ENCODE measurements at regions not wholly inside any gene's neighbourhood (a gene's known extent, or its start where the extent isn't known, plus 50 kb on each side); places are given as distances from the start of the nearest gene placed in this dataset.
A peak's percentile ranks its signal among the peaks of the same experiment; 100 is the strongest.
"Not testable (repeated sequence)": the region's sequence is repeated elsewhere in the genome, so short reads cannot be mapped to it uniquely, and the experiment has no call there.

DNA sequence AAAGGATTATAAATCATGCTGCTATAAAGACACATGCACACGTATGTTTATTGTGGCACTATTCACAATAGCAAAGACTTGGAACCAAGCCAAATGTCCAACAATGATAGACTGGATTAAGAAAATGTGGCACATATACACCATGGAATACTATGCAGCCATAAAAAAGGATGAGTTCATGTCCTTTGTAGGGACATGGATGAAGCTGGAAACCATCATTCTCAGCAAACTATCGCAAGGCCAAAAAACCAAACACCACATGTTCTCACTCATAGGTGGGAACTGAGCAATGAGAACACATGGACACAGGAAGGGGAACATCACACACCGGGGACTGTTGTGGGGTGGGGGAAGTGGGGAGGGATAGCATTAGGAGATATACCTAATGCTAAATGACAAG is 127.1 kb upstream of the GRAMD2B start:
- not testable (repeated sequence) for DNase-seq

GRCh38 chr5:126300293-126300692 is 122.9 kb upstream of the GRAMD2B start:
- DNase-seq: no peak

- DNase-seq: no peak
Measured at GRCh38 chr5:126301056-126301455, 122.2 kb upstream of the GRAMD2B start.

GRCh38 chr5:126309860-126310259 is 113.3 kb upstream of the GRAMD2B start:
- DNase-seq: no peak

DNA sequence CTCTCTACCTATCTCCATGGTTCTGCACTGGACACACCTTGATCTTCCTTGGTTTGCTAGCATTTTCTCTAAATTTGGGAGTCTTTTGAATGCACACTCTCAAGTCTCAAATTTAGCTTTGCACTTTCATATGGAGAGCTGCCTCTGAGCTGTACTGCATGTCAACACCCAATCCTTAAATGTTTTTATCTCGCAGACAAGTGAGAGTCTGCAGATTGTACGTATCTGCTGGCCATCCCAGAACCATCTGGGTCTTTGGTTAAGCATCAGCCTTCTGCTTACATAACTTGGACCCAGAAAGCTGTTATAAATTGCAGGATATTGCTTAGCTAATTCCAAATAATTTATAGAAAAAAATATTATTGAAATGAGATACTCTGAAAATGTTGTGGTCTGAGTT is 111.4 kb upstream of the GRAMD2B start:
- DNase-seq: no peak

GRCh38 chr5:126315341-126315740 is 107.9 kb upstream of the GRAMD2B start:
- no peak for DNase-seq

DNA sequence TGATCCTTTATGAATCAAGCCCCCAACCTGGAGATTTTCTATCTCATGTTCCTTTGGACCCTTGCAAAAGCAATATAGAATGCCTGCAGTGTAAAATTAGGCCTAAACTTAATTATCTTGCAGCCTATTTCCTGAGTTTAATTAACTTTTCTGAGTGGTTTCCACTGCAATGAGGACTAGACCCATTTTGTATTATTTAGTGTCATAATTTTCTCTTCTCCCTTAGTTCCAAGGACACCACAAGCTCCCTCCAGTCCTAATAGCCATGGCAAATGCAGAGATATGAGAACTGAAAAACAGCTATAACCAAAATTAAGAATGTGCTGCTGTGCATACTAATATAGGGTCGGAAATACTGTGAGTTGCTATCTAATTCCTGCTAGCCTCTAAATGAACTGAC is 90.9 kb upstream of the GRAMD2B start:
- DNase-seq: no peak

DNA sequence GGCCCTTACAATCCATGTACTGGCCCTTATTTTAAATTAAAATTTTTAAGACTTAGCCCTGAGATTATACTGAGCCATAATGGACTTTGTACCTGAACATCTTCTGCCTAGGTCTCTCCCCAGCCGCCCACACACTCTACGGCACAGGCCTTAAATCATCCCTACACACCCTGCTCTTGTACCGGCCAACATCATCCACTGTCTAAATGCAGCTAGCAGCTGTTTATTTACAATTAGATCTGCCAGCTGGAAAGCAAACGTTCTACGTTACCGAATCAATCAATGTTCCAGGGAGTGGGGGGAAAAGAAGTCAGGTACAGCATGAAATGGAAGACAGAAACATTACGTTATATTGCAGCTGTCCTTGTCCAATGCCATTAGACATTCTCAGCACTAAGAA is 88.4 kb upstream of the GRAMD2B start:
- no peak for DNase-seq

- DNase-seq: peak; percentile 69 to 77
Measured at GRCh38 chr5:126335886-126336285, 87.3 kb upstream of the GRAMD2B start.

GRCh38 chr5:126338635-126339034 is 84.6 kb upstream of the GRAMD2B start:
- DNase-seq: no peak

DNA sequence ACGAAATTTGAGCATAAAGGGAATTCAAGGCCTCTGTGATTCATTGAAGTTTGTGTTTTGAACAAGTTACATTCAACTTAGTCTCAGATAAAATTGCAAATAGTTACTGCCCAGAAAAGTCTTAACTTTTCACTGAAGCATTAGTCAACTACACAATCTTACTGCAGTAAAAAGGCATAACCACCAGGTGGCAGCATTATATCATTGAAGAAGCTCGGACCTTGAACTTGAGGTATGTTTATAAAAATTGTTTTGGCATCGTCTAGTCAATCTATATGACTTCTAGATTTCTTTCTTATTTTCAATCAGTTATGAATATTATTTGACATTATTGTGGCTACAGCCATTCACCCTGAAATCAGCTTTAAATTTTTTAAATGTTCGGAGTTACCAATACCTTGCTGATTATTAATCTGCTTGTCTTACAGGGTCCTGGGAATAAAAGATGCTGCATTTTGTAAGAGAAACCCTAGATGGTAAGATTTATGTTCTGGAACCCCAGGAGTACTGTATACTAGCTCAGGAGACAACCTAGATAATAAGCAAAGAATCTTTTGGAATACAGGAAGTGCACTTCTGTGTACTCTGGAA is 83.9 kb upstream of the GRAMD2B start:
- DNase-seq: peak; percentile 49 to 63

DNA sequence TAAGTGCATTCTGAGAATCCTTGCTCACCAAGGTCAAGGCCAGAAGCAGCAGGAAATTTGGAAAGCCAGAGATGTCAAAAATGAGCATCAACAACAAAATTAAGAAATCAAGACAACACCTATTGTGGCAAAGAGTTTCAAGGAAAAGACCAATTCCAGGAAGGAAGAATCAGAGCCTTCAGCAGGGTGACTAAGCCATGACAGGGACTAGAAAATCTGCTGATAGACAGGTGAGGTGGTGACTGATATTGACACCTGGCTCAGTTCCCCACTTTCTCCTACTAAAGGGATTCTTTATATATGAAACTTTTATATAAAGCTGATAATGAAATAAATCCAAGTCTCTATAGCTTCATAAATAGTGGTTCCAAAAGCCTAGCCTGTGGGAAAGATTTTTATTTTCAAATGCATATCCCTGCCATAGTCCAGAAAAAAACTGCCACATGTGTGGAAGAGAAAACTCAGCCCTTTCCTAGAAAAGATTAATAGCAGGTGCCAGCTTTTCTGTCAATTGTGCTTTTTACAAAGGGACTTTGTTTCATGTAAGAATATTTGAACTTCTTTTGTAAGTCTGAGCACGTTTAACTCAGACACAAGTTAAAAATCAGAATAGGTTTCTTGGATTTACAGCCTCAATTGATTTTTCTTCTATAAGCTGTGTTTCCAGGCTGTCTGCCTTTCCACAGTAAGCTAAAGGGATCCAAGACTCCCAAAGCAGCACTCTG is 81.1 kb upstream of the GRAMD2B start:
- DNase-seq: no peak

- DNase-seq: no peak
Measured at GRCh38 chr5:126348855-126349635, 74.2 kb upstream of the GRAMD2B start.

DNA sequence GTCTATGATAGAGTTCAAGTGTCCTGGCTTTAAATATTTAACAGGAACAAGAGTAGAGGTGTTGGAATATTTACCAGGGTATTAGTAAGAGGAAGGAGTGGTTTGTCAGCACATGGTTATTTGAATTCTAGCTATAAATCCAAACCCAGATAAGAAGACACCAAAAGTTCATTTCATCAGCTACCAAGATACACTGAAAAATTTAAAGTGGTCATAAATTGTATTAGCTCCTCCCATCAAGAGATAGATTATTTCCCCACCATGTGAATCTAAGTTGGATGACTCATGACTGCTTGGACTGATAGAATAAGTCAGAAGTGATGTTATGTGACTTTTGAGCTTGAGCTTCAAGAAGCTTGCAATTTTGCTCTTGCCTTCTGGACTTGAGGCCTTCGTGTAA is 72.1 kb upstream of the GRAMD2B start:
- no peak for DNase-seq

DNA sequence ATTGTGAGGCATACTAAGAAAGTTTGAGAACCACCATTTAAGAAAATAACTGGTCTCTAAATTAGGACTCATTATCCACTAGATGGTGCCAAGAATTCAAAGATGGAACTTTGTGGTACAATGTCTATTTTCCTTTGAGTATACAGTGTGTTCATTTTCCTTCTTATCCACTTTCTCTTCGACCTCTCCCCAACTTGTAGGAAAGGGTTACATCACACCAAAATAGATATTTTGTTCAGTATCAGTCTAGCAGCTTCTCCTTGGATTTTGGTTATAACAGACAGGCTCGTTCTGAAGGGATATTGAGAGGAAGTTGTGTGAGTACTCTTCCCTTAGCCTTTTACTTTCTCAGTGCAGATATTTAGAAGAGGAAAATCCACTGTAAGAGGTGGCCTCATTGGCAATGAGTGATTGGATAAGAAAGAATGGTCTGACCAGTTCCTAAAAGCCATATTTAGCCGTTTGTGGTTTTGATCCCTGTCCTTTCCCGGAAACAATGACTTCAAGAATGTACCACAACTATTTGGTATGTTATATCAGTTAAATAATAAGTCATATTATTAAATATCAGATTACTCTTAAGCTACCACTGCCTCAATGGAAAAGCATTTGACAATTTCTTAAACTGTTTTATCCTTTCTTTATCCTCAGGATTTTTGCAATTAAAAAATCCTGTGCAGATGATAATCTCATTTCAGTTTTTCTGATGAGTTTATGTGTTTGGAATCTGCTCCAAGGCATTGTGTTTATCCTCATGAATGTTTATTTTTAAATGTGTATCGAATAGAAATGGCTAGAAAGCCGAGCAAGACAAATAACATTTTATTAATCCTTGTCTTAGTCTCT is 69.0 kb upstream of the GRAMD2B start:
- peak; percentile 62 to 74 for DNase-seq

DNA sequence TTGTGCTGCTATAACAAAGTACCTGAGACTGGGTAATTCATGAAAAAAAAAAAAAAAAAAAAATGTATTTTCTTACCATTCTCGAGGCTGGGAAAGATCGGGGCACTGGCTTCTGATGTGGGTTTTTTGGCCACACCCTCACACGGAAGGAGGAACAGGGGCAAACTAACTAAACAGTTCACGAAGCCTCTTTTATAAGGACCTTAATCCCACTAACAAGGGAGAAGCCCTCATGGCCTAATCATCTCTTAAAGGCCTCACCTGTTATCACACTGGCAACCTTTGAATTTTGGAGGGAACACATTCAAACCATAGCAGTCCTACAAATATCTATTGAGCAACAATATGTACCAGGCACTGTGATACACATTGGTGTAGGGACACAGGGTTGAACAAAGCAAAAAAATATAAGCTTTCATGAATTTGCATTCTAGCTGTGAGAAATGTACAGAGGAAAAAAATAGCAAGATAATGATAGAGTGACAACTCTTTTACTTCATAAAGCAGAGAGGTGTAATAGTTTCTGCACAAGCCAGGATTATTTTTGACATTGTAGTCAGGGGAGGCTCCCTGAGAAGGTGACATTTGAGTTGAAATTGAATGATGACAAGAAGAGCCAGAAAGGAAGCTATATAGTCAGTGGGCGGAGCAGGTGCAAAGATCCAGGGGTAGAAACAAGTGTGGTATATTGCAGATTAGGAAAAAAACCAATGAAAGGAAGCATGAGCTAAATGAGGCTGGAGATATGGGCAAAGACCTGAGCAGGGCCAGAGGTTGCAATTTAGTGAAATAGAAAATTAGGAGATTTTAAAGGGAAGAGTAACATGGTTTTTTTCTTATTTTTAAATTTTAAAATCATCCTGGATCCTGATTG is 68.1 kb upstream of the GRAMD2B start:
- DNase-seq: no peak

GRCh38 chr5:126355940-126356339 is 67.3 kb upstream of the GRAMD2B start:
- DNase-seq: no peak

GRCh38 chr5:126357585-126358342 is 65.4 kb upstream of the GRAMD2B start:
- DNase-seq: no peak

- no peak for DNase-seq
Measured at GRCh38 chr5:126358525-126358924, 64.7 kb upstream of the GRAMD2B start.

GRCh38 chr5:126359884-126360283 is 63.3 kb upstream of the GRAMD2B start:
- DNase-seq: no peak

All from right lung (tissue), 2 donors.